ENCODE measurements at regions not wholly inside any gene's neighbourhood (a gene's known extent, or its start where the extent isn't known, plus 50 kb on each side); places are given as distances from the start of the nearest gene placed in this dataset.

- DNase-seq: no peak
- intact Hi-C loops (cut with micrococcal nuclease): no loop called here
- TF ChIP-seq CTCF (IDR thresholded peaks at IDR 0.05; ENCODE audit: borderline replicate concordance): no peak
These were observed 945.7 kb downstream of the SQOR start for GRCh38 chr15:46580487-46580886.

DNA sequence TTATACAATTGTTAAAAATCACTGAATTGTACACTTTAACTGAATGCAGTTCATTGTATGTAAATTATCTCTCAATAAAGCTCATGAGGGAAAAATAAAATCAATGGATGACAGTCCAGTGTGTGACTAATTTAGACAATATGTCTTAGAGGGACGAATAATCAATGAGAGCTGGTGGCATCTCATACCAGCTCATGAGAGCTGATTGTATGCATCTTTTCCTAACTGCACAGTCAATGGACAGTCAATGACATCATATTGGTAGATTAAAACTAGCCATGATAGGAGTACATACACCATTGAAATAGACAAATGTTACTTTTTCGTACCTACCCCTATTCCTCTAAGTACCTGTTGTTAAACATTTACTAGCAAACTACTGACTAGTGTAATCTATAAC lies 946.1 kb downstream of the SQOR start:
- H3K9me3 ChIP-seq (replicated peaks): peaks cover 2% of the 10 kb centered on the region
- no peak overlapping the region for H3K4me3 ChIP-seq
- no peak for DNase-seq
- no peaks in the 10 kb centered on the region for H3K4me1 ChIP-seq
- intact Hi-C loops (cut with micrococcal nuclease): no loop called here
- no peak for TF ChIP-seq CTCF (IDR thresholded peaks at IDR 0.05; ENCODE audit: borderline replicate concordance)
- no peaks in the 10 kb centered on the region for H3K27me3 ChIP-seq (ENCODE audit: low read depth)
- no peaks in the 10 kb centered on the region for H3K36me3 ChIP-seq
- H3K27ac ChIP-seq (replicated peaks): no peak overlapping the region

More at GRCh38 chr15:46580487-46580886, 945.7 kb downstream of the SQOR start:
- Histone ChIP-seq H3K9me3 (replicated peaks) (no peaks in the 10 kb centered on the region), H3K36me3 (no peaks in the 10 kb centered on the region), H3K27ac (replicated peaks) (no peak overlapping the region), H3K4me1 (no peaks in the 10 kb centered on the region), H3K27me3 (ENCODE audit: low read depth) (no peaks in the 10 kb centered on the region), H3K4me3 (no peak overlapping the region)

DNA sequence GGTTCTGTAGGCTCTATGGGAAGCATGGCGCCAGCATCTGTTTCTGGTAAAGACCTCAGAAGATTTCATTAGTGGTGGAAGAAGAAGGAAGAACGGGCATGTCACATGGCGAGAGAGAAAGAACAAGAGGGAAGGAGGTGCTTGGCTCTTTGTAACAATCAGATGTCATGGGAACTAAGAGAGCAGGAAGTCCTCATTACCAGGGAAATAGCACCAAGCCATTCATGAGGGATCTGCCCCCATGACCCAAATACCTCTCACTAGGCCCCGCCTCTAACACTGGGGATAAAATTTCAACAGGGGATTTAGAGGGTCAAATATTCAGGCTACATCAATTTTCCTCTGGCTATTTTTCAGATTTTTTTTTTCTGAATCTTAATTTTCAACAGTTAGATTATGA lies 954.3 kb downstream of the SQOR start:
- H3K4me1 ChIP-seq: no peaks in the 10 kb centered on the region
- no peaks in the 10 kb centered on the region for H3K27me3 ChIP-seq (ENCODE audit: low read depth)
- no peak for TF ChIP-seq CTCF (IDR thresholded peaks at IDR 0.05; ENCODE audit: borderline replicate concordance)
- no peaks in the 10 kb centered on the region for H3K36me3 ChIP-seq
- DNase-seq: no peak
- peaks cover 16% of the 10 kb centered on the region for H3K9me3 ChIP-seq (replicated peaks)
- intact Hi-C loops (cut with micrococcal nuclease): no loop called here
- no peak overlapping the region for H3K27ac ChIP-seq (replicated peaks)
- H3K4me3 ChIP-seq: no peak overlapping the region

GRCh38 chr15:46591462-46591861 lies 956.6 kb downstream of the SQOR start:
- H3K36me3 ChIP-seq: no peaks in the 10 kb centered on the region
- intact Hi-C loops (cut with micrococcal nuclease): no loop called here
- H3K9me3 ChIP-seq (replicated peaks): peaks cover 9% of the 10 kb centered on the region
- H3K4me3 ChIP-seq: no peak overlapping the region
- no peak for DNase-seq
- TF ChIP-seq CTCF (IDR thresholded peaks at IDR 0.05; ENCODE audit: borderline replicate concordance): no peak
- H3K4me1 ChIP-seq: no peaks in the 10 kb centered on the region
- H3K27me3 ChIP-seq (ENCODE audit: low read depth): no peaks in the 10 kb centered on the region
- no peak overlapping the region for H3K27ac ChIP-seq (replicated peaks)

DNA sequence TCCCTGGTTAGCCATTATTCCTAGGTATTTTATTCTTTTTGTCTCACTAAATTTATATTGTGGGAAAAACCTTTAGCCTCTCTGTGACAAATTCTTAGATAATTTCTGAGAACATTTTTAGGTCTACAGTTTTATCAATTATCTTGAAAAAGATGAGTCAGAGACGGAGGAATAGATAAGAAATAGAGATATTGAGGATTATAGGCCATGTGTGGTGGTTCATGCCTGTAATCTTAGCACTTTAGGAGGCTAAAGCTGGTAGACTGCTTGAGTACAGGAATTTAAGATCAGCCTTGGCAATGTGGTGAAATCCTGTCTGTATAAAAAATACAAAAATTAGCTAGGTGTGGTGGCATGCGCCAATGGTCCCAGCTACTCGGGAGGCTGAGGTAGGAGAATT lies 960.2 kb downstream of the SQOR start:
- no peak for DNase-seq
- no peaks in the 10 kb centered on the region for H3K4me1 ChIP-seq
- H3K27ac ChIP-seq (replicated peaks): no peak overlapping the region
- no peaks in the 10 kb centered on the region for H3K36me3 ChIP-seq
- no peaks in the 10 kb centered on the region for H3K27me3 ChIP-seq (ENCODE audit: low read depth)
- H3K4me3 ChIP-seq: no peak overlapping the region
- no peak for TF ChIP-seq CTCF (IDR thresholded peaks at IDR 0.05; ENCODE audit: borderline replicate concordance)
- peaks cover 3% of the 10 kb centered on the region for H3K9me3 ChIP-seq (replicated peaks)
- intact Hi-C loops (cut with micrococcal nuclease): no loop called here

DNA sequence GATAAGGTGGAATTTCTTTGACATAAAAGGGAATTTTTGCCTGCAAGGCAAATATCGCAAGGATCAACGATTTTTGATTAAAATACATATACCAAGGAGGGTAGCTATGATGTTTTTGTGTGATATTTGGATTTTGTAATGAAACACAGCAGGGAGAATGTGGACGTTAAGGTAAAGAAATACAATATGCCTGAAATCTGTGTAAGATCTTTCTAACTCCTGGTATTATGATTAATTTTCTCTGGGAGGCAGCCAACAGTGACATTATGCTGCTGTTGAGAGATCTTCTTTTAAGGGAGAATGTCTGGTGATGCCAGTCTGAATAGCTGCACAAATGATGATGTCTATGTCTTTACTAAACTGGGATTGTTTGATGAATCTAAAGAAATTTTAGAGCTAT lies 972.2 kb downstream of the SQOR start:
- Histone ChIP-seq H3K9me3 (replicated peaks) (no peaks in the 10 kb centered on the region), H3K27me3 (ENCODE audit: low read depth) (no peaks in the 10 kb centered on the region), H3K27ac (replicated peaks) (no peak overlapping the region), H3K4me1 (no peaks in the 10 kb centered on the region), H3K4me3 (no peak overlapping the region), H3K36me3 (no peaks in the 10 kb centered on the region)
- no peak for TF ChIP-seq CTCF (IDR thresholded peaks at IDR 0.05; ENCODE audit: borderline replicate concordance)
- DNase-seq: no peak
- intact Hi-C loops (cut with micrococcal nuclease): no loop called here
